Epithelial cell of proximal tubule (primary cell): ENCODE measurements at regions not wholly inside any gene's neighbourhood (a gene's known extent, or its start where the extent isn't known, plus 50 kb on each side); places are given as distances from the start of the nearest gene placed in this dataset.
"Not testable (repeated sequence)": the region's sequence is repeated elsewhere in the genome, so short reads cannot be mapped to it uniquely, and the experiment has no call there.

Experiments used
- DNase-seq: peaks from one replicate; pipeline ENCODE4 v3.0.0-alpha.2; 2011; ENCODE audit warnings: low read depth
- H3K4me3 ChIP-seq: 2 replicates; pipeline ENCODE4 v1.5.1; 2011; ENCODE audit warnings: low read depth, mild to moderate bottlenecking, low read length
- CTCF ChIP-seq: conservative IDR thresholded peaks from 2 replicates; pipeline ENCODE4 v1.5.1; 2012; ENCODE audit warnings: low read depth, mild to moderate bottlenecking, low read length

- no peak for DNase-seq
- TF ChIP-seq CTCF: no peak
- no peak overlapping the region for H3K4me3 ChIP-seq
Measured at GRCh38 chr3:18556001-18556408, 130.9 kb upstream of the SATB1 start.

GRCh38 chr3:18552579-18553105, 127.5 kb upstream of the SATB1 start:
- not testable (repeated sequence) for H3K4me3 ChIP-seq, DNase-seq

GRCh38 chr3:18546632-18547031, 121.5 kb upstream of the SATB1 start:
- no peak for DNase-seq
- no peak for TF ChIP-seq CTCF
- no peak overlapping the region for H3K4me3 ChIP-seq

GRCh38 chr3:18544146-18544545, 119.0 kb upstream of the SATB1 start:
- DNase-seq: no peak
- H3K4me3 ChIP-seq: no peak overlapping the region
- TF ChIP-seq CTCF: no peak

- H3K4me3 ChIP-seq: no peak overlapping the region
- DNase-seq: no peak
- no peak for TF ChIP-seq CTCF
Measured at GRCh38 chr3:18538463-18539230, 113.5 kb upstream of the SATB1 start.

- no peak overlapping the region for H3K4me3 ChIP-seq
- no peak for DNase-seq
- no peak for TF ChIP-seq CTCF
Measured at GRCh38 chr3:18533039-18533438, 107.9 kb upstream of the SATB1 start.

- TF ChIP-seq CTCF: no peak
- no peak for DNase-seq
- no peak overlapping the region for H3K4me3 ChIP-seq
Measured at GRCh38 chr3:18531662-18532061, 106.5 kb upstream of the SATB1 start.
